HFFc6 (cell line): ENCODE measurements at regions not wholly inside any gene's neighbourhood (a gene's known extent, or its start where the extent isn't known, plus 50 kb on each side); places are given as distances from the start of the nearest gene placed in this dataset.

Source experiments
- DNase-seq: peaks from one replicate; pipeline ENCODE4 v3.0.0-alpha.2; 2018
- H3K27ac Mint-ChIP-seq: 2 replicates; pipeline ENCODE4 v1.8.0; 2020; ENCODE audit warnings: mild to moderate bottlenecking, mixed read lengths
- H3K27me3 Mint-ChIP-seq: 2 replicates; pipeline ENCODE4 v1.8.0; 2021; ENCODE audit warnings: mild to moderate bottlenecking, moderate library complexity, mixed read lengths; ENCODE audit not compliant: insufficient read depth
- H3K36me3 Mint-ChIP-seq: 2 replicates; pipeline ENCODE4 v1.8.0; 2021; ENCODE audit warnings: low read depth, mixed read lengths
- H3K4me1 Mint-ChIP-seq: 2 replicates; pipeline ENCODE4 v1.8.0; 2020; ENCODE audit warnings: low read depth, mixed read lengths
- H3K4me3 Mint-ChIP-seq: 2 replicates; pipeline ENCODE4 v1.8.0; 2020; ENCODE audit warnings: mild to moderate bottlenecking, moderate library complexity, mixed read lengths
- H3K9me3 Mint-ChIP-seq: 2 replicates; pipeline ENCODE4 v1.8.0; 2020; ENCODE audit warnings: mild to moderate bottlenecking, mixed read lengths
- CTCF ChIP-seq: fragments of 200-600 bp; sonication (generic); IDR thresholded peaks from 2 replicates; pipeline ENCODE4 v1.5.0; 2021; ENCODE audit warnings: antibody characterized with exemption, mild to moderate bottlenecking

- Mint-ChIP-seq H3K27me3 (peaks cover 6% of the 10 kb centered on the region; the same call in 1 of the 2 replicates), H3K4me1 (no peaks in the 10 kb centered on the region), H3K9me3 (no peaks in the 10 kb centered on the region), H3K4me3 (no peak overlapping the region), H3K27ac (no peak overlapping the region), H3K36me3 (no peaks in the 10 kb centered on the region)
- no peak for DNase-seq
- TF ChIP-seq CTCF: no peak
Observed at GRCh38 chr3:148612278-148612677, 85.4 kb upstream of the AGTR1 start.

- Mint-ChIP-seq H3K36me3 (no peaks in the 10 kb centered on the region), H3K27me3 (peaks cover 4% of the 10 kb centered on the region), H3K9me3 (no peaks in the 10 kb centered on the region), H3K4me3 (no peak overlapping the region), H3K27ac (no peak overlapping the region), H3K4me1 (no peaks in the 10 kb centered on the region)
- TF ChIP-seq CTCF: no peak
- DNase-seq: no peak
Observed at GRCh38 chr3:148615382-148615781, 82.3 kb upstream of the AGTR1 start.

DNA sequence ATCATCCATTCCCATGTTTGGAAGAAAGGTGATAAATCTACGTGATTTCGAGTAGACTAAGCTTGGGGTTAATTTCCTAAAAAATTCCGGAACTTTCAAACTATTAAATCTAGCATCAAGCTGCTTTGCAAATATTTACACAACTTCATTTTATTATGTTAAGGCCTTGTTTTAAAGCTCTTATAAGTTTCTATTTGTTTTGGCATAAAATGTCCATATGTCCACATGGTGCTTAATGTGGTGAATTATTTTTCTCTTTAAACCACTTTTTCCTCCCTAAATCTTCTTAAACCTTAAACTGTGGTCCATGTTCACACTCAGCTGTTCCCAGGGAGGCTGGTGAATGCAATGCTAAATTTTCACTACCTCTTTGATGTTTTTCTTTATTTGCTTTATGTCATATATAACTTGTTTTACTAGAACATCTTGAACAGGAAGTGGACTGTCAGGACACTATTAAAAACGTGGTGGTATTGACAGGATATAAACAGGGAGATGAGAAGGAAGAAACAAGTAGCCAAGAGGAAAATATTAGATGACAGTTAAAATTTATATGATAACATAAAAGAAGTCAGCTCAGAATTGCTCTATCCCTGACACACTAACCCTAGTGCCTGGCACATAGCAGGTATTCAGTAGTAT lies 72.5 kb upstream of the AGTR1 start:
- no peak overlapping the region for H3K4me3 Mint-ChIP-seq
- no peak for DNase-seq
- TF ChIP-seq CTCF: no peak
- no peaks in the 10 kb centered on the region for H3K36me3 Mint-ChIP-seq
- no peaks in the 10 kb centered on the region for H3K4me1 Mint-ChIP-seq
- H3K27ac Mint-ChIP-seq: no peak overlapping the region
- no peaks in the 10 kb centered on the region; the same call in 1 of the 2 replicates for H3K27me3 Mint-ChIP-seq
- H3K9me3 Mint-ChIP-seq: no peaks in the 10 kb centered on the region

DNA sequence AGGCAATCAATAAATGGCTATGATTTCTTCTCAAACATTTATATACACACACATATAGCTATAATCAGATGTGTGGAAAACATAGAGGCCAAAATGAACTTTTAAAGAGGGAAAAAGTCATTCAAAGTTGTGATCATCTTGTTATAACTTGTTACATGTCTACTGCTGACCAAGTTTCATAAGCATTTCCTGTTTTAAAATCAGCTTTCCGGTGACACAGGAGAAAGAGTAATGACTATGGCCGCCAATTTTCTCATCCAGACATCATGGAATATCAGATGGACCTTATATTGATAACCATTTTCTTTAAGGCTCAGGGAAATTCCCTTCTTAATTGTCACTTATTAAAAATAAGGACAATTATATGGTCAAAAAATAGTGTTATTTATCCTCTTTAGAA lies 71.7 kb upstream of the AGTR1 start:
- DNase-seq: no peak
- Mint-ChIP-seq H3K27ac (no peak overlapping the region), H3K27me3 (no peaks in the 10 kb centered on the region; the same call in 1 of the 2 replicates), H3K4me3 (no peak overlapping the region), H3K36me3 (no peaks in the 10 kb centered on the region), H3K4me1 (no peaks in the 10 kb centered on the region), H3K9me3 (no peaks in the 10 kb centered on the region)
- no peak for TF ChIP-seq CTCF

DNA sequence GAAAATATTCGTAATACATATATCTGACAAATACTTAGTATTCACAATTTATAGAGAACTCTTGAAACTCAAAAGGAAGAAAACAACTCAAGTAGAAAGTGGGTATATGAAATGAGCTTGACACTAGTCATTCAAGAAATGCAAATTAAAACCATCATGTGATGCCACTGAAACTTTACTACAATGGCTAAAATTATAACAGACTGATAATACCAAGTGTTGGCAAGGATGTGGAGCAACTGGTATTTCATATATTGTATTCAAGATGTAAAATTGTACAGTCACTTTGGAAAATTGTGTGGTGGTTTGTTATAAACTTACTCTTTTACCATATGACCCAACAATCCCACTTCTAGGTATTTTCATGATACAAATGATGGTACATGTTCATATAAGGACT lies 68.7 kb upstream of the AGTR1 start:
- Mint-ChIP-seq H3K36me3 (no peaks in the 10 kb centered on the region), H3K27ac (no peak overlapping the region), H3K9me3 (no peaks in the 10 kb centered on the region), H3K4me3 (no peak overlapping the region), H3K4me1 (no peaks in the 10 kb centered on the region), H3K27me3 (peaks cover 5% of the 10 kb centered on the region; the same call in 1 of the 2 replicates)
- no peak for TF ChIP-seq CTCF
- no peak for DNase-seq
